HL-60 (cell line): ENCODE measurements at regions not wholly inside any gene's neighbourhood (a gene's known extent, or its start where the extent isn't known, plus 50 kb on each side); places are given as distances from the start of the nearest gene placed in this dataset.

Source experiments
- DNase-seq, 2 experiments: peaks; one replicate each; pipeline ENCODE4 v3.0.0-alpha.2; 2010 to 2020; ENCODE audit warnings: low read depth in 1 of 2, low spot score in 1 of 2
- H3K27ac ChIP-seq: fragments of 250-450 bp; sonication (Bioruptor Pico); replicated peaks from 2 replicates; pipeline ENCODE4 v1.5.1; 2020; ENCODE audit warnings: mild to moderate bottlenecking, moderate library complexity
- H3K27me3 ChIP-seq: fragments of 250-450 bp; sonication (Bioruptor Pico); 2 replicates; pipeline ENCODE4 v1.5.1; 2021; ENCODE audit warnings: mild to moderate bottlenecking, moderate library complexity; ENCODE audit not compliant: insufficient read depth, poor library complexity, severe bottlenecking
- H3K4me3 ChIP-seq: replicated peaks from 2 replicates; pipeline ENCODE4 v1.5.1; 2011; ENCODE audit warnings: mild to moderate bottlenecking, control low read depth, low read length; ENCODE audit not compliant: insufficient read depth
- GABPA ChIP-seq: IDR thresholded peaks from 2 replicates; pipeline ENCODE4 v1.6.1; 2012; ENCODE audit warnings: low read depth
- POLR2AphosphoS5 ChIP-seq: IDR thresholded peaks from 2 replicates; pipeline ENCODE4 v1.6.1; 2012; ENCODE audit warnings: low read depth
- SPI1 ChIP-seq: IDR thresholded peaks from 2 replicates; pipeline ENCODE4 v1.6.1; 2012; ENCODE audit warnings: low read depth, mild to moderate bottlenecking, borderline replicate concordance
- TF ChIP-seq, protein P1 (sequence below): IDR thresholded peaks from 2 replicates; pipeline ENCODE4 v1.6.1; 2012; ENCODE audit warnings: low read depth; ENCODE audit not compliant: insufficient replicate concordance
- TF ChIP-seq, protein P2 (sequence below): IDR thresholded peaks from one replicate; pipeline ENCODE4 v1.5.1; 2011; ENCODE audit warnings: low read length, control low read depth, inconsistent platforms; ENCODE audit not compliant: insufficient read depth

DNA sequence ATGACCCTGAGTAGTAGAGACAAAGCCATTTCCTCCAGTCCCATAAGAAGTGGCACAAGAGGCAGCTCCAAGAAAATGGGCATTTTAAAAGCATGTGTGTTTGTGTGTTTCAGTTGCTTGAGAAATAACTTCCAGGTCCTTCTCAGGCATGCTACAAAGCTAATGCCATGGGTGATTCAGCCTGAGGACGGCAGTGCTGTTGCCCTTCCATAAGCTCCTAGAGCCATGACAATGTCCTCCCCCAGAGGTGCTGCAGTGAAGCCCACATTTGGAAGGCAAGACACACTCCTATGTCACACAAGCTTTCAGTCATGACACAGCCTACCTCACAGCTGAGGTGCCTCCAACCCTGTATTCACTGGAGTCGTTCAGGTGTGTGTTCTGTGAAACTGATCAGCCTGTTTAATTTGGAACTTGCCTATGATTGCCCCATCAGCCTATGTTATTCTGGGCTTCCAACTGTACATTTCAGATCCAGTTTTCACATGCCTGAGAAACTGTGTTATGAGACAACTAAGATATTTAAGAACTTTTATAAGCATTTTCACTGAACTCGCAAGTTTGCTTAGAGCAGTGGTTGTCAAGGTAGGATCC is 213.6 kb downstream of the FOXO1 start:
- TF ChIP-seq GABPA (no peak), POLR2AphosphoS5 (no peak), SPI1 (no peak)
- TF ChIP-seq, protein P1, sequence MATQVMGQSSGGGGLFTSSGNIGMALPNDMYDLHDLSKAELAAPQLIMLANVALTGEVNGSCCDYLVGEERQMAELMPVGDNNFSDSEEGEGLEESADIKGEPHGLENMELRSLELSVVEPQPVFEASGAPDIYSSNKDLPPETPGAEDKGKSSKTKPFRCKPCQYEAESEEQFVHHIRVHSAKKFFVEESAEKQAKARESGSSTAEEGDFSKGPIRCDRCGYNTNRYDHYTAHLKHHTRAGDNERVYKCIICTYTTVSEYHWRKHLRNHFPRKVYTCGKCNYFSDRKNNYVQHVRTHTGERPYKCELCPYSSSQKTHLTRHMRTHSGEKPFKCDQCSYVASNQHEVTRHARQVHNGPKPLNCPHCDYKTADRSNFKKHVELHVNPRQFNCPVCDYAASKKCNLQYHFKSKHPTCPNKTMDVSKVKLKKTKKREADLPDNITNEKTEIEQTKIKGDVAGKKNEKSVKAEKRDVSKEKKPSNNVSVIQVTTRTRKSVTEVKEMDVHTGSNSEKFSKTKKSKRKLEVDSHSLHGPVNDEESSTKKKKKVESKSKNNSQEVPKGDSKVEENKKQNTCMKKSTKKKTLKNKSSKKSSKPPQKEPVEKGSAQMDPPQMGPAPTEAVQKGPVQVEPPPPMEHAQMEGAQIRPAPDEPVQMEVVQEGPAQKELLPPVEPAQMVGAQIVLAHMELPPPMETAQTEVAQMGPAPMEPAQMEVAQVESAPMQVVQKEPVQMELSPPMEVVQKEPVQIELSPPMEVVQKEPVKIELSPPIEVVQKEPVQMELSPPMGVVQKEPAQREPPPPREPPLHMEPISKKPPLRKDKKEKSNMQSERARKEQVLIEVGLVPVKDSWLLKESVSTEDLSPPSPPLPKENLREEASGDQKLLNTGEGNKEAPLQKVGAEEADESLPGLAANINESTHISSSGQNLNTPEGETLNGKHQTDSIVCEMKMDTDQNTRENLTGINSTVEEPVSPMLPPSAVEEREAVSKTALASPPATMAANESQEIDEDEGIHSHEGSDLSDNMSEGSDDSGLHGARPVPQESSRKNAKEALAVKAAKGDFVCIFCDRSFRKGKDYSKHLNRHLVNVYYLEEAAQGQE = no peak
- TF ChIP-seq, protein P2, sequence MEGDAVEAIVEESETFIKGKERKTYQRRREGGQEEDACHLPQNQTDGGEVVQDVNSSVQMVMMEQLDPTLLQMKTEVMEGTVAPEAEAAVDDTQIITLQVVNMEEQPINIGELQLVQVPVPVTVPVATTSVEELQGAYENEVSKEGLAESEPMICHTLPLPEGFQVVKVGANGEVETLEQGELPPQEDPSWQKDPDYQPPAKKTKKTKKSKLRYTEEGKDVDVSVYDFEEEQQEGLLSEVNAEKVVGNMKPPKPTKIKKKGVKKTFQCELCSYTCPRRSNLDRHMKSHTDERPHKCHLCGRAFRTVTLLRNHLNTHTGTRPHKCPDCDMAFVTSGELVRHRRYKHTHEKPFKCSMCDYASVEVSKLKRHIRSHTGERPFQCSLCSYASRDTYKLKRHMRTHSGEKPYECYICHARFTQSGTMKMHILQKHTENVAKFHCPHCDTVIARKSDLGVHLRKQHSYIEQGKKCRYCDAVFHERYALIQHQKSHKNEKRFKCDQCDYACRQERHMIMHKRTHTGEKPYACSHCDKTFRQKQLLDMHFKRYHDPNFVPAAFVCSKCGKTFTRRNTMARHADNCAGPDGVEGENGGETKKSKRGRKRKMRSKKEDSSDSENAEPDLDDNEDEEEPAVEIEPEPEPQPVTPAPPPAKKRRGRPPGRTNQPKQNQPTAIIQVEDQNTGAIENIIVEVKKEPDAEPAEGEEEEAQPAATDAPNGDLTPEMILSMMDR = no peak
- no peaks in the 10 kb centered on the region for H3K27me3 ChIP-seq
- H3K27ac ChIP-seq = no peak overlapping the region
- no peak for DNase-seq
- H3K4me3 ChIP-seq = no peak overlapping the region

DNA sequence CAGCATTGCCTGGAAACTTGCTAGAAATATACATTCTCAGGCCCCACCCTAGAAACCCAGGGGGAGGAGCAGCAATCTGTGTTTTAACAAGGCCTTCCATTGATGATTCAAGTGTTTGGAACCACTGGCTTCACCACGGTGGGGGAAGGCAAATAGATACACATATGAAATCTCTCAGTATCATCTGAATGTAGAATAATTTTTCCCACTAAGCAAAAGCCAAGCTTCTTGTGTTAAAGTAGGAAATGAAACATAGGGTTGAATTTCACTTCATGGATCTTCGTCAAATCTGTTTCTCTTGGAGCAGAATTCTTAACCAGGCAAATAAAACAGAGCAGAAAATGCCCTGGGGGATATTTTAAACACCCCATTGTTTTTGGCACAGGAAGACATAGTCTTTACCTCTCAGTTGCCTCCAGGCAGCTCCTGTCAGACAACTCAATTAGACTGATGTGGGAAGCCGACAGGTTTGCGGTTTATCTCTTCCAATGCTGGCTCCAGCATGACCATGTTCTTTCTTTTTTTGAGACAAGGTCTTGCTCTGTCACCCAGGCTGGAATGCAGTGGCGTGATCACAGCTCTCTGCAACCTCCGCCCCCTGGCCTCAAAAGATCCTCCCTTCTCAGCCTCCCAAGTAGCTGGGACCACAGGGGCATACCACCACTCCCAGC is 213.0 kb downstream of the FOXO1 start:
- H3K4me3 ChIP-seq = no peak overlapping the region
- no peak for TF ChIP-seq POLR2AphosphoS5
- TF ChIP-seq, protein P2 = no peak
- no peak for TF ChIP-seq GABPA
- TF ChIP-seq SPI1 = no peak
- no peak overlapping the region for H3K27ac ChIP-seq
- DNase-seq = no peak
- H3K27me3 ChIP-seq = no peaks in the 10 kb centered on the region

DNA sequence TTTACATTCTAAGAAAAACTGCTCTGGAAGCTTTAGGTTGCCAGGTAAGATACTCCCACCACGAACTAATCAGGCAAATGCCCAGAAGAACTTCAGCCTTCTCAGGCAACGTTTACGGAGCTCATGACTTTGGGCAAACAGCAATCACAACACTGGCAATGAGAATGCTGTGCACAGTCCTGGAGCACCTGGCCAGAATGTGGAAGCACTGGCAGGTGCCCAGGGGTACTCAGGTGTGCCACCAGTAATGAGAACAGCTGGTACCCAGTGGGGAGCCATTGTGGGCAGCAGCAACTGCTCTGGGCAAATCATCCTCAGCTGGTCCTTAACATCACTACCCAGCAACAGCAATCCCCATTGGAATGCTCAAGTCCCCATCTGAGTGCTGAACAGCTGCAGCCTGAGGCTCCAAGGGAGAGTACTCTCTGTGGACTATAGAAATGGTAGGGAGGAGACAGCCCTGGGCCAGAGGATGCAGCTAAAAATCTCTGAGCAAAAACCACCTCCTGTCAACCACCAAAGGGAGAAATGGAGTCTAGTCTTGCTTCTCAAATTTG is 210.0 kb downstream of the FOXO1 start:
- H3K27me3 ChIP-seq = no peaks in the 10 kb centered on the region
- DNase-seq = no peak
- H3K4me3 ChIP-seq = no peak overlapping the region
- no peak overlapping the region for H3K27ac ChIP-seq
- TF ChIP-seq, protein P2 = no peak
- TF ChIP-seq POLR2AphosphoS5 (no peak), GABPA (no peak), SPI1 (no peak)
- TF ChIP-seq, protein P1 = no peak
